SU-DHL-6 (cell line): ENCODE measurements at regions not wholly inside any gene's neighbourhood (a gene's known extent, or its start where the extent isn't known, plus 50 kb on each side); places are given as distances from the start of the nearest gene placed in this dataset.

Experiments used
- H2AFZ ChIP-seq: fragments of 200-600 bp; sonication (generic); 2 replicates; pipeline ENCODE4 v1.6.1; 2014; ENCODE audit warnings: low read depth, mild to moderate bottlenecking, moderate library complexity, mixed read lengths, antibody characterized with exemption, low read length; ENCODE audit not compliant: severe bottlenecking
- H3F3A ChIP-seq: fragments of 200-600 bp; shearing (Covaris generic); 2 replicates; pipeline ENCODE4 v1.6.0; 2016; ENCODE audit warnings: antibody characterized with exemption, mild to moderate bottlenecking; ENCODE audit not compliant: insufficient read depth
- H3K27ac ChIP-seq: fragments of 200-600 bp; sonication (generic); 2 replicates; pipeline ENCODE4 v1.5.1; 2016; ENCODE audit warnings: low read depth, mild to moderate bottlenecking, low read length, moderate library complexity, mixed read lengths
- H3K27me3 ChIP-seq: fragments of 200-600 bp; sonication (generic), shearing (Covaris generic); 2 replicates; pipeline ENCODE4 v1.6.0; 2014; ENCODE audit warnings: mild to moderate bottlenecking, low read length
- H3K36me3 ChIP-seq: fragments of 200-600 bp; sonication (generic); 2 replicates; pipeline ENCODE4 v1.6.1; 2014; ENCODE audit warnings: mild to moderate bottlenecking, low read length, mixed read lengths
- H3K4me2 ChIP-seq: fragments of 300-600, 200-600 bp; shearing (Covaris generic), sonication (generic); 2 replicates; pipeline ENCODE4 v1.6.0; 2014; ENCODE audit warnings: low read length, low read depth, mild to moderate bottlenecking; ENCODE audit not compliant: poor library complexity, severe bottlenecking
- H3K4me3 ChIP-seq: fragments of 200-600 bp; sonication (generic); 2 replicates; pipeline ENCODE4 v1.5.1; 2014; ENCODE audit warnings: antibody characterized with exemption, low read length, mild to moderate bottlenecking, mixed read lengths; ENCODE audit not compliant: insufficient read depth, poor library complexity, severe bottlenecking
- H3K79me2 ChIP-seq: fragments of 200-600 bp; sonication (generic); 2 replicates; pipeline ENCODE4 v1.6.1; 2014; ENCODE audit warnings: mild to moderate bottlenecking, low read length, moderate library complexity; ENCODE audit not compliant: insufficient read depth
- H3K9ac ChIP-seq: fragments of 200-600 bp; sonication (generic); 2 replicates; pipeline ENCODE4 v1.7.0; 2014; ENCODE audit warnings: mild to moderate bottlenecking, low read length
- H3K9me2 ChIP-seq: fragments of 200-600 bp; sonication (generic); replicated peaks from 2 replicates; pipeline ENCODE4 v1.6.1; 2014; ENCODE audit warnings: low read length; ENCODE audit not compliant: insufficient read depth
- H3K9me3 ChIP-seq: fragments of 200-600 bp; sonication (generic); 2 replicates; pipeline ENCODE4 v1.6.1; 2014; ENCODE audit warnings: low read length, mixed read lengths; ENCODE audit not compliant: insufficient read depth
- H4K20me1 ChIP-seq: fragments of 200-600 bp; sonication (generic); 2 replicates; pipeline ENCODE4 v1.6.1; 2014; ENCODE audit warnings: low read depth, mild to moderate bottlenecking, antibody characterized with exemption, low read length, moderate library complexity, mixed read lengths
- EZH2phosphoT487 ChIP-seq: fragments of 200-600 bp; sonication (generic), shearing (Covaris generic); conservative IDR thresholded peaks from 2 replicates; pipeline ENCODE4 v1.6.1; 2018; ENCODE audit warnings: mild to moderate bottlenecking, antibody characterized with exemption, low read length, moderate library complexity, mixed read lengths
- TF ChIP-seq, protein P1 (sequence below): fragments of 200-600 bp; sonication (generic); IDR thresholded peaks from one replicate; pipeline ENCODE4 v1.5.1; 2017; ENCODE audit warnings: antibody characterized with exemption, mild to moderate bottlenecking, low read length, moderate library complexity; ENCODE audit not compliant: insufficient read depth, poor library complexity, severe bottlenecking

- Histone ChIP-seq H3K9ac (no peak overlapping the region), H3K27me3 (no peaks in the 10 kb centered on the region), H3K36me3 (no peaks in the 10 kb centered on the region), H3K27ac (no peak overlapping the region), H2AFZ (no peak overlapping the region), H3K4me2 (no peak overlapping the region), H3K9me2 (no peaks in the 10 kb centered on the region), H3K4me3 (no peak overlapping the region), H3F3A (no peaks in the 10 kb centered on the region), H4K20me1 (no peaks in the 10 kb centered on the region), H3K9me3 (no peaks in the 10 kb centered on the region), H3K79me2 (no peaks in the 10 kb centered on the region)
- no peak for TF ChIP-seq EZH2phosphoT487
- TF ChIP-seq, protein P1, sequence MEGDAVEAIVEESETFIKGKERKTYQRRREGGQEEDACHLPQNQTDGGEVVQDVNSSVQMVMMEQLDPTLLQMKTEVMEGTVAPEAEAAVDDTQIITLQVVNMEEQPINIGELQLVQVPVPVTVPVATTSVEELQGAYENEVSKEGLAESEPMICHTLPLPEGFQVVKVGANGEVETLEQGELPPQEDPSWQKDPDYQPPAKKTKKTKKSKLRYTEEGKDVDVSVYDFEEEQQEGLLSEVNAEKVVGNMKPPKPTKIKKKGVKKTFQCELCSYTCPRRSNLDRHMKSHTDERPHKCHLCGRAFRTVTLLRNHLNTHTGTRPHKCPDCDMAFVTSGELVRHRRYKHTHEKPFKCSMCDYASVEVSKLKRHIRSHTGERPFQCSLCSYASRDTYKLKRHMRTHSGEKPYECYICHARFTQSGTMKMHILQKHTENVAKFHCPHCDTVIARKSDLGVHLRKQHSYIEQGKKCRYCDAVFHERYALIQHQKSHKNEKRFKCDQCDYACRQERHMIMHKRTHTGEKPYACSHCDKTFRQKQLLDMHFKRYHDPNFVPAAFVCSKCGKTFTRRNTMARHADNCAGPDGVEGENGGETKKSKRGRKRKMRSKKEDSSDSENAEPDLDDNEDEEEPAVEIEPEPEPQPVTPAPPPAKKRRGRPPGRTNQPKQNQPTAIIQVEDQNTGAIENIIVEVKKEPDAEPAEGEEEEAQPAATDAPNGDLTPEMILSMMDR, result no peak
Measured at GRCh38 chr20:56872620-56873458, 243.7 kb downstream of the TFAP2C start.

DNA sequence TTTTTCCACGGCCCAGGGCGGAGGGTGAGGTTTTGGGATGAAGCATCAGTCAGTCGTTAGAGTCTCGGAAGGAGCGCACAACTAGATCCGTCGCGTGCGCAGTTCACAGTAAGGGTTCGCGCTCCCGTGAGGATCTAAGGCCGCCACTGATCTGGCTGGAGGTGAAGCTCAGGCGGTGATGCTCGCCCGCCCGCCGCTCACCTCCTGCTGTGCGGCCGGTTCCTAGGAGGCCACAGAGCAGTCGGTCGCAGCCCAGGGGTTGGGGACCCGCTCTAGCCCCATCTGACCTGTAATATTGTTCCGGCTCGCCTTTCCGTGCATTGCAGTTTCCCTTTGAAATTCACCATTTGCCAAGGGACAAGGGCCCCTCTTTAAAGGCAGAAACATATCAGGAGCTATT is 244.7 kb downstream of the TFAP2C start:
- Histone ChIP-seq H3F3A (no peaks in the 10 kb centered on the region), H3K36me3 (no peaks in the 10 kb centered on the region), H3K4me2 (no peak overlapping the region), H3K9ac (no peak overlapping the region), H3K27ac (no peak overlapping the region), H3K79me2 (no peaks in the 10 kb centered on the region), H3K27me3 (no peaks in the 10 kb centered on the region), H4K20me1 (no peaks in the 10 kb centered on the region), H3K9me2 (no peaks in the 10 kb centered on the region), H3K9me3 (no peaks in the 10 kb centered on the region), H2AFZ (no peak overlapping the region), H3K4me3 (no peak overlapping the region)
- TF ChIP-seq, protein P1, result no peak
- no peak for TF ChIP-seq EZH2phosphoT487

DNA sequence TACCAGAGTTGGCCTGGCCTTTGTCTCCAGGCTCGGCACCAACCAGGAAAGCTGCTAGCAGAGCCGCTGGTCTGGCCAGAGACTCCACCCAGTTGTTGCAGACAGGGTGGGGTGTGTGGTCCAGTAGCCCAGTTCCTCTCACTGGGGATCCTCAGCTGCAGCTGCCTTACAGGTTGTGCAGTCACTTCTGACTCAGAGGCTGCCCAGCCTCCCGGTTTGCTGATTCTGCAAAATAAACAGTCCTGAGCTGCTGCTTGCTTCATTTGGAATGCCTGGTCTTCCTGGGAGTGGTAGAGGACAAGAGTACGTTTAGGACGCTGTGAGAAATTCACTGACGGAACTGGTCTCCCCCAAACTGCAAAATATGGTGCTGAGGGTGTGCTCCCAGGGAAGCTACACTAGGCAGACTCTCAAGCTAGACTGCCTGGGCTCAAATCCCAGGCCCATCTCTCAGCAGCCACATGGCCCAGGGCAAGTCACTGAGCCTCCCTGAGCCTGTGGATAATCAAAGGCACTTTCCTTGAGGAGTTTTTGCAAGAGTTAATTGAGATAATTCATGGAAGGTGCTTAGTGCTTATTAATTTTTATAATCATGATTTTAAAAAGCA is 246.1 kb downstream of the TFAP2C start:
- no peaks in the 10 kb centered on the region for H3K79me2 ChIP-seq
- H3K9me3 ChIP-seq, result no peaks in the 10 kb centered on the region
- H3K27me3 ChIP-seq, result no peaks in the 10 kb centered on the region
- no peak overlapping the region for H3K4me2 ChIP-seq
- H3K9me2 ChIP-seq, result no peaks in the 10 kb centered on the region
- no peak overlapping the region for H3K4me3 ChIP-seq
- TF ChIP-seq EZH2phosphoT487, result no peak
- TF ChIP-seq, protein P1, result no peak
- no peak overlapping the region for H2AFZ ChIP-seq
- H4K20me1 ChIP-seq, result no peaks in the 10 kb centered on the region
- no peaks in the 10 kb centered on the region for H3F3A ChIP-seq
- no peak overlapping the region for H3K27ac ChIP-seq
- no peak overlapping the region for H3K9ac ChIP-seq
- no peaks in the 10 kb centered on the region for H3K36me3 ChIP-seq
